GM18498 (cell line): ENCODE measurements at regions not wholly inside any gene's neighbourhood (a gene's known extent, or its start where the extent isn't known, plus 50 kb on each side); places are given as distances from the start of the nearest gene placed in this dataset.
"Not testable (repeated sequence)": the region's sequence is repeated elsewhere in the genome, so short reads cannot be mapped to it uniquely, and the experiment has no call there.

ENCODE experiments used
- ATAC-seq: cut with Tn5 transposase; IDR thresholded peaks from one replicate; pipeline ENCODE4 v1.9.1; 2021; ENCODE audit warnings: mild to moderate bottlenecking, moderate library complexity; ENCODE audit not compliant: unreplicated experiment

- ATAC-seq, result no peak
Measured at GRCh38 chr2:172253190-172254052, 150.7 kb upstream of the DLX2 start.

GRCh38 chr2:172256886-172257285 is 154.2 kb upstream of the DLX2 start:
- ATAC-seq, result no peak

GRCh38 chr2:172259827-172260226 is 157.1 kb upstream of the DLX2 start:
- ATAC-seq, result no peak

- ATAC-seq, result no peak
Measured at GRCh38 chr2:172260336-172260735, 157.6 kb upstream of the DLX2 start.

- ATAC-seq, result no peak
Measured at GRCh38 chr2:172261292-172261691, 158.6 kb upstream of the DLX2 start.

- ATAC-seq, result no peak
Measured at GRCh38 chr2:172262486-172262885, 159.8 kb upstream of the DLX2 start.

- not testable (repeated sequence) for ATAC-seq
Measured at GRCh38 chr2:172264820-172265219, 162.1 kb upstream of the DLX2 start.

GRCh38 chr2:172269507-172270244 is 157.7 kb upstream of the ITGA6 start:
- ATAC-seq, result not testable (repeated sequence)

GRCh38 chr2:172270278-172271079 is 156.9 kb upstream of the ITGA6 start:
- ATAC-seq, result no peak

GRCh38 chr2:172273910-172274571 is 153.3 kb upstream of the ITGA6 start:
- ATAC-seq, result no peak

- ATAC-seq, result no peak
Measured at GRCh38 chr2:172275239-172275638, 152.1 kb upstream of the ITGA6 start.

GRCh38 chr2:172276961-172277360 is 150.4 kb upstream of the ITGA6 start:
- no peak for ATAC-seq

GRCh38 chr2:172278667-172279066 is 148.7 kb upstream of the ITGA6 start:
- no peak for ATAC-seq

- ATAC-seq, result no peak
Measured at GRCh38 chr2:172279214-172279613, 148.2 kb upstream of the ITGA6 start.

GRCh38 chr2:172279813-172280212 is 147.6 kb upstream of the ITGA6 start:
- no peak for ATAC-seq

- ATAC-seq, result no peak
Measured at GRCh38 chr2:172280571-172281361, 146.6 kb upstream of the ITGA6 start.

- ATAC-seq, result no peak
Measured at GRCh38 chr2:172281648-172282570, 145.5 kb upstream of the ITGA6 start.

GRCh38 chr2:172282944-172283343 is 144.4 kb upstream of the ITGA6 start:
- ATAC-seq, result no peak

- no peak for ATAC-seq
Measured at GRCh38 chr2:172283476-172283875, 143.9 kb upstream of the ITGA6 start.
